ENCODE measurements at regions not wholly inside any gene's neighbourhood (a gene's known extent, or its start where the extent isn't known, plus 50 kb on each side); places are given as distances from the start of the nearest gene placed in this dataset.
"Not testable (repeated sequence)": the region's sequence is repeated elsewhere in the genome, so short reads cannot be mapped to it uniquely, and the experiment has no call there.

GRCh38 chr12:61566183-61566582 lies 694.0 kb upstream of the USP15 start:
- intact Hi-C loops (cut with DNase I): no loop called here
- ATAC-seq (no peak), DNase-seq (no peak)
- TF ChIP-seq CTCF (IDR thresholded peaks at IDR 0.05): no peak
- TF ChIP-seq POLR2A (IDR thresholded peaks at IDR 0.05): no peak
- Histone ChIP-seq H3K27me3 (no peaks in the 10 kb centered on the region), H3K4me1 (no peaks in the 10 kb centered on the region), H3K27ac (no peak overlapping the region), H3K36me3 (no peaks in the 10 kb centered on the region), H3K4me3 (no peak overlapping the region), H3K9me3 (no peaks in the 10 kb centered on the region)
- WGBS (ENCODE audit: insufficient coverage, low coverage, low lambda C conversion rate, missing lambda C conversion rate): 46% methylated on average over 2 of the region's 2 CpGs

- intact Hi-C loops (cut with DNase I): no loop called here
- no peak for DNase-seq
- Histone ChIP-seq H3K4me3 (no peak overlapping the region), H3K4me1 (no peaks in the 10 kb centered on the region), H3K27me3 (no peaks in the 10 kb centered on the region), H3K36me3 (no peaks in the 10 kb centered on the region), H3K9me3 (no peaks in the 10 kb centered on the region), H3K27ac (no peak overlapping the region)
- TF ChIP-seq POLR2A (IDR thresholded peaks at IDR 0.05) (no peak), CTCF (IDR thresholded peaks at IDR 0.05) (no peak)
- ATAC-seq: no peak
- WGBS (ENCODE audit: insufficient coverage, low coverage, low lambda C conversion rate, missing lambda C conversion rate): 27% methylated on average over 3 of the region's 3 CpGs
These were observed 685.9 kb upstream of the USP15 start for GRCh38 chr12:61574339-61574738.

GRCh38 chr12:61584943-61585342 lies 675.3 kb upstream of the USP15 start:
- DNase-seq: no peak
- no peaks in the 10 kb centered on the region for H3K27me3 ChIP-seq
- intact Hi-C loops (cut with DNase I): no loop called here
- no peak for TF ChIP-seq CTCF (IDR thresholded peaks at IDR 0.05)
- no peak for TF ChIP-seq POLR2A (IDR thresholded peaks at IDR 0.05)
- H3K36me3 ChIP-seq: no peaks in the 10 kb centered on the region
- no peaks in the 10 kb centered on the region for H3K9me3 ChIP-seq
- no peak overlapping the region for H3K27ac ChIP-seq
- no peak overlapping the region for H3K4me3 ChIP-seq
- WGBS (ENCODE audit: insufficient coverage, low coverage, low lambda C conversion rate, missing lambda C conversion rate): 48% methylated on average over 1 of the region's 1 CpG
- ATAC-seq: no peak
- H3K4me1 ChIP-seq: no peaks in the 10 kb centered on the region

GRCh38 chr12:61590864-61591263 lies 669.3 kb upstream of the USP15 start:
- ATAC-seq; H3K4me1 ChIP-seq; H3K27me3 ChIP-seq; intact Hi-C loops (cut with DNase I); H3K9me3 ChIP-seq; H3K27ac ChIP-seq; H3K36me3 ChIP-seq; H3K4me3 ChIP-seq; DNase-seq: not testable (repeated sequence)

- no peak for DNase-seq
- Histone ChIP-seq H3K36me3 (no peaks in the 10 kb centered on the region), H3K27ac (no peak overlapping the region), H3K4me3 (no peak overlapping the region), H3K9me3 (no peaks in the 10 kb centered on the region), H3K4me1 (no peaks in the 10 kb centered on the region), H3K27me3 (no peaks in the 10 kb centered on the region)
- ATAC-seq: no peak
- TF ChIP-seq CTCF (IDR thresholded peaks at IDR 0.05) (no peak), POLR2A (IDR thresholded peaks at IDR 0.05) (no peak)
- intact Hi-C loops (cut with DNase I): no loop called here
These were observed 650.1 kb upstream of the USP15 start for GRCh38 chr12:61610143-61610542.

Measured in right lobe of liver (tissue), 6 donors.